ENCODE measurements at regions not wholly inside any gene's neighbourhood (a gene's known extent, or its start where the extent isn't known, plus 50 kb on each side); places are given as distances from the start of the nearest gene placed in this dataset.

DNA sequence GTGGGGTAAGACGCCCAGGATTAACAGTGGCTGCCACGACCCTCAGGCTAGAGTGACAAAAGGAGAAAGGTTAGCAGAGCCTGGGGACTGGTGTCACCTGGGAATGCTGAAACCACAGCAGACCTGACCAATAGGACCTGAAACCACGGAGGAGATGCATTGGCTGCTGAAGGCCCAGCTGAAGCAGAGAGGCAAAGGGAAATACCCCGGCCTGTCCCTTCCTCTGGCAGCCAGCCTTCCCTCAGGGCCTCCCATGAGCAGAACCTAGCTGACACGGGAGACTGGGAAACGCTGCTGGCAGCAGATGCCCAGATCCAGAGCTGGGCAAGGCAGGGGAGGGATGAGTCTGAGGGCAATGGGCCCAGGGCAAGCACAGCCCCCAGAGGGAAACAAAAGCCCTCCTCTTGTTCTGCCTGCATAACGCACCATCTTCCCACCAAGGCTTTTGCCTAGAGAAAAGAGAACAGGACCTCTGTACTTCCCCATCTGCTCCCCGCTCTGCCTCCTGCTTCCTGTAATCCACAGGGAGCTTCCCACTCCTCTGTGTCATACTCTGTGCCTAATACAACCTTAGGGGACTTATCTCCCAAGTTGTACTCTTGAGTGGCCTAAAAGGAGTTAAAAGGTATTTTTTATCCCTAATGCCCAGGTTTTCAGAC, 216.2 kb downstream of the ABHD5 start:
- no peak overlapping the region for H3K4me2 ChIP-seq
- no peaks in the 10 kb centered on the region for H4K20me1 ChIP-seq (replicated peaks; ENCODE audit: insufficient read depth)
- no peaks in the 10 kb centered on the region for H3K36me3 ChIP-seq (ENCODE audit: insufficient read depth)
- H2AFZ ChIP-seq = no peak overlapping the region
- ATAC-seq (no peak), DNase-seq (ENCODE audit: low spot score) (no peak)
- H3K27ac Mint-ChIP-seq = no peak overlapping the region
- H3K4me1 Mint-ChIP-seq = no peaks in the 10 kb centered on the region
- H3K27me3 ChIP-seq (ENCODE audit: insufficient read depth) = no peaks in the 10 kb centered on the region
- H3K27ac ChIP-seq (ENCODE audit: low read depth) = no peak overlapping the region
- TF ChIP-seq, protein P1, sequence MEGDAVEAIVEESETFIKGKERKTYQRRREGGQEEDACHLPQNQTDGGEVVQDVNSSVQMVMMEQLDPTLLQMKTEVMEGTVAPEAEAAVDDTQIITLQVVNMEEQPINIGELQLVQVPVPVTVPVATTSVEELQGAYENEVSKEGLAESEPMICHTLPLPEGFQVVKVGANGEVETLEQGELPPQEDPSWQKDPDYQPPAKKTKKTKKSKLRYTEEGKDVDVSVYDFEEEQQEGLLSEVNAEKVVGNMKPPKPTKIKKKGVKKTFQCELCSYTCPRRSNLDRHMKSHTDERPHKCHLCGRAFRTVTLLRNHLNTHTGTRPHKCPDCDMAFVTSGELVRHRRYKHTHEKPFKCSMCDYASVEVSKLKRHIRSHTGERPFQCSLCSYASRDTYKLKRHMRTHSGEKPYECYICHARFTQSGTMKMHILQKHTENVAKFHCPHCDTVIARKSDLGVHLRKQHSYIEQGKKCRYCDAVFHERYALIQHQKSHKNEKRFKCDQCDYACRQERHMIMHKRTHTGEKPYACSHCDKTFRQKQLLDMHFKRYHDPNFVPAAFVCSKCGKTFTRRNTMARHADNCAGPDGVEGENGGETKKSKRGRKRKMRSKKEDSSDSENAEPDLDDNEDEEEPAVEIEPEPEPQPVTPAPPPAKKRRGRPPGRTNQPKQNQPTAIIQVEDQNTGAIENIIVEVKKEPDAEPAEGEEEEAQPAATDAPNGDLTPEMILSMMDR (conservative IDR thresholded peaks at IDR 0.05; ENCODE audit: low read depth in 2 of 2) = no peak
- TF ChIP-seq NANOG (IDR thresholded peaks at IDR 0.05; ENCODE audit: borderline replicate concordance) = no peak
- TF ChIP-seq CREB1 (CRISPR knock-in tag; IDR thresholded peaks at IDR 0.05; ENCODE audit: low read depth) = no peak
- TF ChIP-seq, protein P2, sequence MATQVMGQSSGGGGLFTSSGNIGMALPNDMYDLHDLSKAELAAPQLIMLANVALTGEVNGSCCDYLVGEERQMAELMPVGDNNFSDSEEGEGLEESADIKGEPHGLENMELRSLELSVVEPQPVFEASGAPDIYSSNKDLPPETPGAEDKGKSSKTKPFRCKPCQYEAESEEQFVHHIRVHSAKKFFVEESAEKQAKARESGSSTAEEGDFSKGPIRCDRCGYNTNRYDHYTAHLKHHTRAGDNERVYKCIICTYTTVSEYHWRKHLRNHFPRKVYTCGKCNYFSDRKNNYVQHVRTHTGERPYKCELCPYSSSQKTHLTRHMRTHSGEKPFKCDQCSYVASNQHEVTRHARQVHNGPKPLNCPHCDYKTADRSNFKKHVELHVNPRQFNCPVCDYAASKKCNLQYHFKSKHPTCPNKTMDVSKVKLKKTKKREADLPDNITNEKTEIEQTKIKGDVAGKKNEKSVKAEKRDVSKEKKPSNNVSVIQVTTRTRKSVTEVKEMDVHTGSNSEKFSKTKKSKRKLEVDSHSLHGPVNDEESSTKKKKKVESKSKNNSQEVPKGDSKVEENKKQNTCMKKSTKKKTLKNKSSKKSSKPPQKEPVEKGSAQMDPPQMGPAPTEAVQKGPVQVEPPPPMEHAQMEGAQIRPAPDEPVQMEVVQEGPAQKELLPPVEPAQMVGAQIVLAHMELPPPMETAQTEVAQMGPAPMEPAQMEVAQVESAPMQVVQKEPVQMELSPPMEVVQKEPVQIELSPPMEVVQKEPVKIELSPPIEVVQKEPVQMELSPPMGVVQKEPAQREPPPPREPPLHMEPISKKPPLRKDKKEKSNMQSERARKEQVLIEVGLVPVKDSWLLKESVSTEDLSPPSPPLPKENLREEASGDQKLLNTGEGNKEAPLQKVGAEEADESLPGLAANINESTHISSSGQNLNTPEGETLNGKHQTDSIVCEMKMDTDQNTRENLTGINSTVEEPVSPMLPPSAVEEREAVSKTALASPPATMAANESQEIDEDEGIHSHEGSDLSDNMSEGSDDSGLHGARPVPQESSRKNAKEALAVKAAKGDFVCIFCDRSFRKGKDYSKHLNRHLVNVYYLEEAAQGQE (IDR thresholded peaks at IDR 0.05; ENCODE audit: unreplicated experiment) = no peak
- TF ChIP-seq, protein P3, sequence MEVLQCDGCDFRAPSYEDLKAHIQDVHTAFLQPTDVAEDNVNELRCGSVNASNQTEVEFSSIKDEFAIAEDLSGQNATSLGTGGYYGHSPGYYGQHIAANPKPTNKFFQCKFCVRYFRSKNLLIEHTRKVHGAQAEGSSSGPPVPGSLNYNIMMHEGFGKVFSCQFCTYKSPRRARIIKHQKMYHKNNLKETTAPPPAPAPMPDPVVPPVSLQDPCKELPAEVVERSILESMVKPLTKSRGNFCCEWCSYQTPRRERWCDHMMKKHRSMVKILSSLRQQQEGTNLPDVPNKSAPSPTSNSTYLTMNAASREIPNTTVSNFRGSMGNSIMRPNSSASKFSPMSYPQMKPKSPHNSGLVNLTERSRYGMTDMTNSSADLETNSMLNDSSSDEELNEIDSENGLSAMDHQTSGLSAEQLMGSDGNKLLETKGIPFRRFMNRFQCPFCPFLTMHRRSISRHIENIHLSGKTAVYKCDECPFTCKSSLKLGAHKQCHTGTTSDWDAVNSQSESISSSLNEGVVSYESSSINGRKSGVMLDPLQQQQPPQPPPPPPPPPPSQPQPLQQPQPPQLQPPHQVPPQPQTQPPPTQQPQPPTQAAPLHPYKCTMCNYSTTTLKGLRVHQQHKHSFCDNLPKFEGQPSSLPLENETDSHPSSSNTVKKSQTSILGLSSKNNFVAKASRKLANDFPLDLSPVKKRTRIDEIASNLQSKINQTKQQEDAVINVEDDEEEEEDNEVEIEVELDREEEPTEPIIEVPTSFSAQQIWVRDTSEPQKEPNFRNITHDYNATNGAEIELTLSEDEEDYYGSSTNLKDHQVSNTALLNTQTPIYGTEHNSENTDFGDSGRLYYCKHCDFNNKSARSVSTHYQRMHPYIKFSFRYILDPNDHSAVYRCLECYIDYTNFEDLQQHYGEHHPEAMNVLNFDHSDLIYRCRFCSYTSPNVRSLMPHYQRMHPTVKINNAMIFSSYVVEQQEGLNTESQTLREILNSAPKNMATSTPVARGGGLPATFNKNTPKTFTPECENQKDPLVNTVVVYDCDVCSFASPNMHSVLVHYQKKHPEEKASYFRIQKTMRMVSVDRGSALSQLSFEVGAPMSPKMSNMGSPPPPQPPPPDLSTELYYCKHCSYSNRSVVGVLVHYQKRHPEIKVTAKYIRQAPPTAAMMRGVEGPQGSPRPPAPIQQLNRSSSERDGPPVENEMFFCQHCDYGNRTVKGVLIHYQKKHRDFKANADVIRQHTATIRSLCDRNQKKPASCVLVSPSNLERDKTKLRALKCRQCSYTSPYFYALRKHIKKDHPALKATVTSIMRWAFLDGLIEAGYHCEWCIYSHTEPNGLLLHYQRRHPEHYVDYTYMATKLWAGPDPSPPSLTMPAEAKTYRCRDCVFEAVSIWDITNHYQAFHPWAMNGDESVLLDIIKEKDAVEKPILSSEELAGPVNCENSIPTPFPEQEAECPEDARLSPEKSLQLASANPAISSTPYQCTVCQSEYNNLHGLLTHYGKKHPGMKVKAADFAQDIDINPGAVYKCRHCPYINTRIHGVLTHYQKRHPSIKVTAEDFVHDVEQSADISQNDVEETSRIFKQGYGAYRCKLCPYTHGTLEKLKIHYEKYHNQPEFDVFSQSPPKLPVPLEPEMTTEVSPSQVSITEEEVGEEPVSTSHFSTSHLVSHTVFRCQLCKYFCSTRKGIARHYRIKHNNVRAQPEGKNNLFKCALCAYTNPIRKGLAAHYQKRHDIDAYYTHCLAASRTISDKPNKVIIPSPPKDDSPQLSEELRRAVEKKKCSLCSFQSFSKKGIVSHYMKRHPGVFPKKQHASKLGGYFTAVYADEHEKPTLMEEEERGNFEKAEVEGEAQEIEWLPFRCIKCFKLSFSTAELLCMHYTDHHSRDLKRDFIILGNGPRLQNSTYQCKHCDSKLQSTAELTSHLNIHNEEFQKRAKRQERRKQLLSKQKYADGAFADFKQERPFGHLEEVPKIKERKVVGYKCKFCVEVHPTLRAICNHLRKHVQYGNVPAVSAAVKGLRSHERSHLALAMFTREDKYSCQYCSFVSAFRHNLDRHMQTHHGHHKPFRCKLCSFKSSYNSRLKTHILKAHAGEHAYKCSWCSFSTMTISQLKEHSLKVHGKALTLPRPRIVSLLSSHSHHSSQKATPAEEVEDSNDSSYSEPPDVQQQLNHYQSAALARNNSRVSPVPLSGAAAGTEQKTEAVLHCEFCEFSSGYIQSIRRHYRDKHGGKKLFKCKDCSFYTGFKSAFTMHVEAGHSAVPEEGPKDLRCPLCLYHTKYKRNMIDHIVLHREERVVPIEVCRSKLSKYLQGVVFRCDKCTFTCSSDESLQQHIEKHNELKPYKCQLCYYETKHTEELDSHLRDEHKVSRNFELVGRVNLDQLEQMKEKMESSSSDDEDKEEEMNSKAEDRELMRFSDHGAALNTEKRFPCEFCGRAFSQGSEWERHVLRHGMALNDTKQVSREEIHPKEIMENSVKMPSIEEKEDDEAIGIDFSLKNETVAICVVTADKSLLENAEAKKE (CRISPR knock-in tag; IDR thresholded peaks at IDR 0.05) = no peak
- TF ChIP-seq EZH2phosphoT487 (IDR thresholded peaks at IDR 0.05; ENCODE audit: unreplicated experiment) = no peak
- H3K36me3 Mint-ChIP-seq (ENCODE audit: low read depth) = no peaks in the 10 kb centered on the region
- H3K4me3 Mint-ChIP-seq = no peak overlapping the region
- peaks cover 4% of the 10 kb centered on the region for H3K27me3 Mint-ChIP-seq (ENCODE audit: insufficient read depth, low read depth, poor library complexity)
- no peaks in the 10 kb centered on the region for H3K9me3 Mint-ChIP-seq
- no peaks in the 10 kb centered on the region for H3K4me1 ChIP-seq (ENCODE audit: insufficient read depth)
- 0 out of 2 replicates have a peak, but pooled peaks cover 2% of the 10 kb centered on the region for H3K9me2 ChIP-seq (ENCODE audit: insufficient read depth)
- H3K79me2 ChIP-seq (replicated peaks; ENCODE audit: insufficient read depth) = no peaks in the 10 kb centered on the region
- no peak overlapping the region for H3K4me3 ChIP-seq
- H3F3A ChIP-seq (replicated peaks; ENCODE audit: low read depth) = no peaks in the 10 kb centered on the region
